ENCODE measurements at regions not wholly inside any gene's neighbourhood (a gene's known extent, or its start where the extent isn't known, plus 50 kb on each side); places are given as distances from the start of the nearest gene placed in this dataset.
"Not testable (repeated sequence)": the region's sequence is repeated elsewhere in the genome, so short reads cannot be mapped to it uniquely, and the experiment has no call there.

DNA sequence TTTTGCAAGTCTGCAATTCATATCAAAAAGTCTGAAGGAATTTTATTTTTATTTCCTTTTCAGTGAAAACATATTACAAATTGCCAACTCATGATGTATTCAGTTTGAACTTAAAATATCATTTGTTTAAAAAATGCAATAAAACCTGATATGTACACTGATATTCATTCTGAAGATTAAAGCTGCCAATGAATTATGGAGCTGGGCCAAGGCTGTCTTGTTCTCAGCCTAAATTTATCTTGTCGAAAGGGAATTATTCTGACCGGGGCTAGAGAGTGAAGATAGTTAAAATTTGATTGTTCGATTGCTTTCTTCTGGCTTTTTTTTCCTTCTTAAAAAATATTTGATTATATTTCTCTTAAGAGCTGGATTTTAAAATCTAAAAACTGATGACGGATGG is 54.0 kb upstream of the RBFOX1 start:
- DNase-seq (ENCODE audit: low read depth): no peak

- DNase-seq (ENCODE audit: low read depth): no peak
Observed at GRCh38 chr16:7272567-7273158, 60.0 kb upstream of the RBFOX1 start.

DNA sequence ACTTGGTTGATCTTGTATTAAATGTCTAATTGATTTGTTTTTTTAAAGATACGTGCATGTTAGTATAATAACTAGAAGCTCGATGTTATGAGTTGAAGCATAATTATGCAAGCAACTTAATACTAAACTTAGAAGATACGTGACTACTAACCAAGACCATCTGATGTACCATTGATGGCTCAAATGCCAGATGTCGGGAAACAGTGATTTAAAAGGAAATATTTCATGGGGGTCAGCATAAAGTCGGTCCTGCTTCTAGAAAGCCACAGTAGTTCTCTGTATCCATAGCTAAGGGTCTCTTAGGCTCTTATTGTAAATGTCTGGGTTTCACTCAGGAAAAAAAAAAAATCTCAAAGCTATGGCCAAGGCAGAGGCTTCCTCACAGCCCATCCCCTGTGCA is 61.2 kb upstream of the RBFOX1 start:
- no peak for DNase-seq (ENCODE audit: low read depth)

GRCh38 chr16:7270823-7271222 is 61.8 kb upstream of the RBFOX1 start:
- DNase-seq (ENCODE audit: low read depth): no peak

DNA sequence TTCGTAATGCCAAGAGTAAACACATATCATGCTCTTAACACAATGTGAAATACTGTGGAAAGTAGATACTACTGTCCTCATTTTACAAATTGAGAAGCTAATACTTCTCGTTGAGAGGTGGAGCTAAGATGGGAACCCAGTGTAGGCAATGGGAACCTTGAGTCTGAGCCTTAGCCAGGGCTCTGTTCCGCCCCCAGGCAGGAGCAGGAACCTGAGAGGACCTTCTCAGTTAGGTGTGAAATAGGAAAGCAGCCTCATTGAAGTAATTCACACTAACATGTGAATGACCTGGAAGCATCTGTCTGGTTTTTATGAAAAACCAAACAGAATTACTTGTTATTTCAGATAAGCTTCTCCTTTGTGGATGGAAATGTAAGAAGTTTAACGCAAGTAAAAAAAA is 62.6 kb upstream of the RBFOX1 start:
- no peak for DNase-seq (ENCODE audit: low read depth)

GRCh38 chr16:7268182-7268581 is 64.5 kb upstream of the RBFOX1 start:
- no peak for DNase-seq (ENCODE audit: low read depth)

DNA sequence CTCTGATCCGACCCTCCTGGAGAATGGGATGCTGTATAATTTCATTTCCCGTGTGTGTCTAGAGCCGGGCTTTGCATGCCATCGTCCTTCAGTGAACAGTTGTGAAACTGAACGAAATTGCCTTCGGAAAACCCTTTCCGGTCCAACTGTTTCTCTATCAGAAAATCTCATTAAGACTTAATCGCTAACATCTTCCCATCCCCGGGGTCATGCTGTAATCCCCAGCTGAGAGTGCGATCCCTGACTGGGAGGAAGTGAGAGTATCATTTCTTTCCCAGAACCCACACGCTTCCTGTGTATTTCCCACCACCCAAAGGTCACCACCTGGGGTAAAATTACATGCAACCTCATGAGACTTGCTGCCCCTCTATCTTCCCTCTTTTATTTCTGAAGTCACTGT is 75.6 kb upstream of the RBFOX1 start:
- no peak for DNase-seq (ENCODE audit: low read depth)

- no peak for DNase-seq (ENCODE audit: low read depth)
Observed at GRCh38 chr16:7246578-7246977, 86.1 kb upstream of the RBFOX1 start.

DNA sequence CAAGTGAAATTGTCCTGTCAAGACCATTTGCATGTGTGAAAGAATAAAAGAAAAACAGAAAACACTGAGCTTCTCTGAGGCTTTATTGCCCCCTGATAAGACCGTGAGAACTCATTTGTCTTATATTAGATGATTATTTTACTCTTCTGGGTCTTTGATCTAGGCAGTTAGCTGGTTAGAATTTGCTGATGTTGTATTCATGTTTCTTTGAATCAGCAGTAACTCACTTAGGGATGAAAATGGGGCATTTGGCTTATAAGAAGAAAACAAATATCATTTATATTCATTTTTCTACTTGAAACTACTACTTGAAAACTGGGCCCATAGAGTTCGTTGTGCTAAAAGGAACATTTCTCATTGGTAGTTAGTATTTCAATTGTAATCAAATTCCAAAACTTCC is 93.1 kb upstream of the RBFOX1 start:
- no peak for DNase-seq (ENCODE audit: low read depth)

- no peak for DNase-seq (ENCODE audit: low read depth)
Observed at GRCh38 chr16:7236824-7237410, 95.7 kb upstream of the RBFOX1 start.

- no peak for DNase-seq (ENCODE audit: low read depth)
Observed at GRCh38 chr16:7233975-7234374, 98.7 kb upstream of the RBFOX1 start.

GRCh38 chr16:7231762-7232161 is 100.9 kb upstream of the RBFOX1 start:
- no peak for DNase-seq (ENCODE audit: low read depth)

- DNase-seq (ENCODE audit: low read depth): not testable (repeated sequence)
Observed at GRCh38 chr16:7229433-7230218, 103.0 kb upstream of the RBFOX1 start.

DNA sequence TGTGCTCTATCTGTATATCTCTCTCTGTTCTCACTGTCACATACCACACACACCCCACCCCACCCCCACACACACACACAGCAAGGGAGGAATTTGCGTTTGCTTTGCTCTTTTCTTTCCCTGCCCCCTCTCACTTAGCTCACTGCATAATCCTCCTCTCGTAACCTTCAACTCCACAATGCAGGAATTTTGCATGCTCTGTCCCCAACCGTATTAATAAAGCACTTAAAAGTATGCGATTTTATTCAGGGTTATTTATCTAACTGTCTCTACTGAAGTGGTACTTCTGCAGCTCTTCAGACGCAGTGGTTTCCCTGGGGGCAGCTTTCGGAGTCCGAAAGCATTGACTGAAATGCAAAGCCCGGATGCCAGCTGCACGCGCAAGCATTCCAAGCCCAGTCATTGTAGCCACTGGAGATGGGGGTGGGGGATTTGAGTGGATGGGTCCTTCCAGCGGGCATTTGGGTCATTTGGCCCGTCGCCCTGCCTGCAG is 105.4 kb upstream of the RBFOX1 start:
- DNase-seq (ENCODE audit: low read depth): no peak

- no peak for DNase-seq (ENCODE audit: low read depth)
Observed at GRCh38 chr16:7221157-7221556, 111.5 kb upstream of the RBFOX1 start.

DNA sequence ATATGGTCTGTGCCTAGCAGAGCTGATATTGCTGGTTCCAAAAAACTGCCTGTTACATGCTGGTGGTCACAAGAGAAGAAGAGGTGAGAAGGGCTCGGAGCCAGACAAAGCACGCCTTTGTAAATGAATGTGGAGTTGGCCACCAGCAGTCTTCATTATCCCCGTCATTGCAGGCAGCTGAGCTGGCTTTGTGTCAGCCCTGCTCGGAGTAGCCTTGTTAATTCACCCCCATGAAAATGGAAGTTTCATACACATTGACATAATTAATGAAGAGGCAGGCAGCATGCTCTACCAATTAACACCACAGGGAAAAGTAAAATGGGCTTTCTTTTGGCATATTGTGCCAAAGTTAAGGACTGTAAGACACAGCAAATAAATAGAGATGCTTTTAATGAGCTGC is 113.7 kb upstream of the RBFOX1 start:
- DNase-seq (ENCODE audit: low read depth): no peak

DNA sequence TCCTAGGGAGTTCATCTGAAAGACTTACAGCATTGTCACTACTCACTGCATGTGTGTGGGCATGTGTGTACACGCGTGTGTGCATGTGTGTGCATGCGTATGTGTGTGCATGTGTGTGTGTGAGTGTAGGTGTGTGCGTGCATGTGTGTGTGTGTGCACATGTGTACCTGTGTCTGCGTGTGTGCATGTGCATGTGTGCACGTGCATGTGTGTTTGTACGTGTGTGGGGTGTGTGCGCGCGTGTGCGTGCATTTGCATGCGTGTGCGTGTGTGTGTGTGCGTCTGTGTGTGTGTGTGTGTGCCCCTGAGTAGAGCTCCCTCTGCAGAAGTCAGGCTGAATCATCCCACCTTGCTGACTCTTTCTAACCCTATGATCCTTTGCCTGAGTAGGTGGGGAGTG is 114.8 kb upstream of the RBFOX1 start:
- no peak for DNase-seq (ENCODE audit: low read depth)

GRCh38 chr16:7216719-7217118 is 115.9 kb upstream of the RBFOX1 start:
- no peak for DNase-seq (ENCODE audit: low read depth)

GRCh38 chr16:7211781-7212180 is 120.9 kb upstream of the RBFOX1 start:
- no peak for DNase-seq (ENCODE audit: low read depth)

GRCh38 chr16:7209598-7209997 is 123.0 kb upstream of the RBFOX1 start:
- no peak for DNase-seq (ENCODE audit: low read depth)

GRCh38 chr16:7206469-7206868 is 126.2 kb upstream of the RBFOX1 start:
- DNase-seq (ENCODE audit: low read depth): no peak

DNA sequence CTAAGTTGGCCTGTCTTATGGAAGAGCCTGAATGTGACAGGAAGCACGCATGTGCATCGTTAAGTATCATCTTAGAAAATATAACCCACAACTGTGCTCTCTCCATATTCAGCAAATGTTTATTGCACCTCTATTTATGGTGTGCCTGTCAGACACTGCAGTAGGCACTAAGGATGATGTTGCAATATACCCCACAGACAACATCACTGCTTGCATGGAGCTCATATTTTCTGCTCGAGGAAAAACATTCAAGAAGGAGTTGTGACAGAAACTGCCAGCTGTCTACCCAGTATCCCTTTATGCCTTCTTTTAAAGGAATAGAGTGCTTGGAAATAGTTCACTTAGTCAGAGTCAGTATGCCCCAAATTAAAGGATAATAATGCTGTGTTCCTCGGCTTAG is 132.3 kb upstream of the RBFOX1 start:
- DNase-seq (ENCODE audit: low read depth): no peak

DNA sequence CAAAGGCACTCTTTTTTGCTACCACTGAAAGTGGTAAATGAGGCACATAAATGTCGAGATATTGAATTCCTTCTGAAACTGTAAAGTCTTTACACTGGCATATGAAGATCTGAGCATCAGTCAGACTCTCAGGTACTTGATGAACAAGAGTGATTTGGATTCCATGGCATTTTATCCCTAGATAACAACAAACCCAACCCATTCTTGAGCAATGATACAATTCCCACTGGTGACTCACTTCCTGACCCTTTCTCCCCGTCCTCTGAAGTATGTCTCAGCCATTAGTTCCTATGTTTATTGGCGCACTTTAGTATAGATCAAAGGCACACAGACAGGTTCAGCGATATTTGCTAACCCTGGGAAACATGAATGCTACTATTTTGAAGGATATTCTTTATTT is 147.0 kb upstream of the RBFOX1 start:
- DNase-seq (ENCODE audit: low read depth): no peak

- no peak for DNase-seq (ENCODE audit: low read depth)
Observed at GRCh38 chr16:7185165-7185564, 147.5 kb upstream of the RBFOX1 start.

All from fibroblast of gingiva (primary cell).